GM19397 (cell line): ENCODE measurements at regions not wholly inside any gene's neighbourhood (a gene's known extent, or its start where the extent isn't known, plus 50 kb on each side); places are given as distances from the start of the nearest gene placed in this dataset.

ENCODE experiments used
- ATAC-seq: cut with Tn5 transposase; IDR thresholded peaks from one replicate; pipeline ENCODE4 v1.9.1; 2021; ENCODE audit warnings: mild to moderate bottlenecking, moderate library complexity; ENCODE audit not compliant: unreplicated experiment

GRCh38 chr5:67361932-67362729 is 165.5 kb upstream of the CD180 start:
- ATAC-seq, result no peak

- ATAC-seq, result no peak
Observed at GRCh38 chr5:67360047-67360446, 163.4 kb upstream of the CD180 start.

DNA sequence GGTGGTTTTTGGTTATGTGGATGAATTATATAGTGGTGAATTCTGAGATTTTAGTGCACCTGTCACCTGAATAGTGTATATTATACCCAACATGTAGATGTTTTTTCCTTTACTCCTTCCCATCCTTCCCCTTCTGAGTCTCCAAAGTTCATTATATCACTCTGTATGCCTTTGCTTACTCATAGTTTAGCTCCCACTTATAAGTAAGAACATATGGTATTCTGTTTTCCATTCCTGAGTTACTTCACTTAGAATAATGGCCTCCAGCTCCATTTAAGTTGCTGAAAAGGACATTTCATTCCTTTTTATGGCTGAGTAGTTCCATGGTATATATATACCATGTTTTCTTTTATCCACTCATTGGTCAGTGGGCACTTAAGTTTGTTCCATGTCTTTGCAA is 161.6 kb upstream of the CD180 start:
- ATAC-seq, result no peak

DNA sequence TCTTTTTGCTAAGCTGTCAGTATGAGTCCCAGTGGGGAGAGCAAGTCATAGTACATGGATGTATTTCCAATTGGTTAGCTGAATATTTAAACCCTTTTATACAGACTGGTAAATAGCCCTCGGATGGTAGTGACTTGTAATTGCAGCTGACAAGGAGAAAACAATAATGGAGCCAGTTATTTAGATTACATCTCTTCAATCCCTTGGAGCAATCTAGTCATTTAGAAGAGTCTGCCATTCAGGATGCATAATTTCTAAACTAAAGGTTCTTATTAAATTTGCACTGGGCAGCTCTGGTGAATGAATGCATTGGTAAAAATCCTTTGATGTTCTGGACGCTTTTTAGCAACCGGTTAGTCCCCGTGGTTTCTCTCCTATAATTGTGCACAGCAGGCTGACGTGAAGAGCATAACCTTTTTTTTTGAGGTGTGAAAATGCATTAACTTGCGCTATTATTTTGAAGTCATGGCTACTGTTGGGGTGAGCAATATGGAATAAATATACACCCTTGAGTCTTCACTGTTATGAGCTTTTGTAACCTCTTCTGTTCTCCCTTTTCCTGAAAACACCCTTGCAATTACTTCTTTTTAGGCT is 158.6 kb upstream of the CD180 start:
- ATAC-seq, result no peak

DNA sequence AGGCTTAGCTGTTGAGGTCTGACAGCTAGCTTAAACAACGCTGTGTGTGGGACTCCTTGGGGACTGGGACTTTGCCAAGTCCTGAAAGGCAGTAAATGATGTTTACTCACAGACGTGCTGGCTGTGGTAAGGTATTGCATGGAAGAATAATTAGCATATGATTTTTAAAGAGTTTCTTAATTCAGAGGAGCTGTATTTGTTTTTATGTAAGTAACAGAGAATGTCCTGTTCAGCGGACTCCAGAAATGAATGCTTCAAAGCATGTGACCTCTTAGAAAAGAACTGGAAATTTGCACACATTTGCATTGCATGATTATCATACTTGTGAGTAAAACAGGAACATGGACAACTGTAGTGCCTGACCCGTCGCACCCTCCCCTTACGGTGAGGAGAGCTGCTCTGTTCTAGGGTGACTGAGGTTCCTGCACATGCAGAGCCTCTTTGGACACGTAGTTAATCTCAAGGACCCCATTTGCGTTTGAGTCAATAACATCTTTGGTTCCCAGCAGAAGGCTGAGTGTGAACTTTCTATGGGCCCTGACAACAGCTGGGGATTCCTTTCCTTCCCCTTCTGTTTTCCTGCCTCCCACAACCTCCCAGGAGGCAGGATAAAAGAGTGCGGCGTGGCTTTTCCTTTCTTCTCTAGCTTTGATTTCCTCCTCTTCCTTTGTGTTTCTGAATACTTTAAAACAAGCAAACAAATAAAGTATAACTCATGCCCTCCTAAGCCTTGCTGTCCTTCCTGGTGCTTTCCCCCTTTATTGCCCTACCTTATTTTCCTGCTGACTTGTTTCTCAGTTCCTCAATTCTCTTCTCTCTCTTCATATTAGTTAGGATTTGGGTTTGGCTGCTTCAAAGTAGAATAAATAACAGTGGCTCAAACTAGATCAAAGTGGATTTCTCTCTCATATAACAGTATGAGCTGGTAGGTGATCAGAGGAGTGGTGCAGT is 157.2 kb upstream of the CD180 start:
- no peak for ATAC-seq

DNA sequence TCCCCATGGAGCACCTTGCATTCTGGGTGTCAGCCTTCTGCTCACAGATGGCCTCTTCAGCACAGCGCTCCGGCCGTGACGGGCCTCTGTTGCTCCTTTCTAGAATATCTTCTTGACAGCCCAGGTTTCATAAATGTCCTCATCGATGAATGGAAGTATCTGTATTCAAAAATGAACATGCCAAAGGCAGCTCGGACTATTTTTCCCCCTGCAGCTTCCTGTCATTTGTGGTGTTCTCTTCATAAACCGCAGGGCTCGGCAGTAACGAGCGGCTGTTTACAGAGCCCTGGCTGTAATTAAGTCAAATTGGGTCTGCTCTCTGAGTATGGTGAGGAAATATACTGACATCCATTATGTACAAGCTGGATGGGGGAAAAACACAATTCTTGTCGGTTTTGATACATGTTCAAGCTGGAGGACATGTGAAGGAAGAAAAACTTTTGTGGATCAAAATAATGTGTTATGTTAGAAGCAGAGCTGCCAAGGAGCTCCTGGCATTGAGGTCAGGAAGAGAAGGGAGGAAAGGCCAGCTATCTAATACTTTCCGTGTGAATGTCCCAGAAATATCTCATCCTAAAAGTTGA is 154.1 kb upstream of the CD180 start:
- no peak for ATAC-seq

GRCh38 chr5:67350185-67350584 is 153.6 kb upstream of the CD180 start:
- no peak for ATAC-seq

DNA sequence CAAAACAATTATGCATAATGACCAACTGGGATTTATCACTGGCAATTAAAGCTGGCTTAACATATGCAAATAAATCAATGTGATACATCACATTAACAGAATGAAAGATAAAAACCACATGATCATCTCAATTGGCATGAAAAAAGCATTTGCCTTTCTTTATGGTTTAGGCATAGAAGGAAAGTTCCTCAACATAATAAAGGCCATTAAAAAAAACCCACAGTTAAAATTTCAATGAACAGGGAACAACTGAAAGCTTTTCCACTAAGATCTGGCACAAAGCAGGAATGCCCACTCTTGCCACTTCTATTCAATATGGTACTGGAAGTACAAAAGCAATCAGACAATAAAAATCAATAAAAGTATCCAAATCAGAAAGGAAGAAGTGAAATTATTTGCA is 151.2 kb upstream of the CD180 start:
- no peak for ATAC-seq

GRCh38 chr5:67346611-67347010 is 150.0 kb upstream of the CD180 start:
- no peak for ATAC-seq

GRCh38 chr5:67344870-67345269 is 148.3 kb upstream of the CD180 start:
- no peak for ATAC-seq

DNA sequence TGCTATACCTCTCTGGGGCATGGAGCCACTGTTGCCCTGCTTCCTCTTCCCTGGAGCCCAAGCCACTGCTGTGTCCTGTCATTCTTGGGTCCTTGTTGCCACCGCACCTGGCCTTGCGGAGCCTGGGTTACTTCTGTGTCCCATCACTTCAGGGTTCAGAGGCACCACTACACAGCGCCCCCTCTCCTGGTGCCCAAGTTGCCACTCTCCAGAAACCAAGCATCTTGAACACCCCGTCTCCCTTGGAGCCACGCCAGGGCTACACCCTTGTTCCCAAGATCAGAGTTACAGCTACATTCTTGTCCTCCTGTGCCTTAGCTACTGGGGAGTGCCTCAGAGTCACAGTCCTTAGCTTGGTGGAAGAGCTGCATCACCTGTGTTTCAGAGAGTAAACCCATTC is 147.2 kb upstream of the CD180 start:
- no peak for ATAC-seq

DNA sequence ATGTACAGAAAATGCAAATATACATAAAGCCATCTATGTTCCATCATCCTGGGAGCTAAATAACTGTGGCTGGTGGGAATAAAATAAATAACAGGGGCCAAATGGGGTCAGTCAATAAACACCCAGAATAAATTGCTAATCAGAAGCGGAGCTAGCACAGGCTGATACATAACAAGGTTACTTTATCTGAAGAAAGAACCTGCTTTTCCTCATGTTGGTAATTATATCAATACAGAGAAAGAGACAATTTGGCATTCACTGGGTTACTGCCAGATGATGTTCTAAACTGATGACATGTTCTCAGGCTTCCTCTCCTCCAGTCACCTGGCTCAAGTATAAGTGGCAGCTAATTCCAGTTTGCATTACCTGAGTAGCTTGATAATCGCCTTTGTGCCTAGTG is 144.9 kb upstream of the CD180 start:
- no peak for ATAC-seq

GRCh38 chr5:67339219-67339767 is 142.7 kb upstream of the CD180 start:
- ATAC-seq, result no peak

- no peak for ATAC-seq
Observed at GRCh38 chr5:67338421-67338820, 141.8 kb upstream of the CD180 start.

- no peak for ATAC-seq
Observed at GRCh38 chr5:67337751-67338150, 141.2 kb upstream of the CD180 start.

DNA sequence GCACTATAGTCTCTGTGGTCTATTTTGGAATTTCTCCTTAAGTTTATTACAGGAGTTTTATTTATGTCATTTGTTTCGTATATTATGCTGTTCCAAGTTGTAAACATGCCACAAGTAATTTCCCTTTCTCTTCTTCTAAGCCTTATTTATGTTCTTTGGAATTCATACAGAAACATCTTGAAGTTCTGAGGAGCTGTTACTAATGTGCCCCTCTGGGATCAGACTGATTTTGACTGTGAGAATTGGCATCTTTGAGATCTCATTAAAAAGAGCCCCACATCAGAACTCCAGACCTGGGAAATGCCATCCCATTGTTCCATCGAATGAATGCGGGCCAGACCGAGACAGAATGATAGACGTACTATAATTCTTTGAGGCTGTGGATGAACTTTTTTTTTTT is 138.8 kb upstream of the CD180 start:
- no peak for ATAC-seq

GRCh38 chr5:67334373-67334772 is 137.8 kb upstream of the CD180 start:
- ATAC-seq, result no peak

GRCh38 chr5:67333171-67333570 is 136.6 kb upstream of the CD180 start:
- ATAC-seq, result no peak

DNA sequence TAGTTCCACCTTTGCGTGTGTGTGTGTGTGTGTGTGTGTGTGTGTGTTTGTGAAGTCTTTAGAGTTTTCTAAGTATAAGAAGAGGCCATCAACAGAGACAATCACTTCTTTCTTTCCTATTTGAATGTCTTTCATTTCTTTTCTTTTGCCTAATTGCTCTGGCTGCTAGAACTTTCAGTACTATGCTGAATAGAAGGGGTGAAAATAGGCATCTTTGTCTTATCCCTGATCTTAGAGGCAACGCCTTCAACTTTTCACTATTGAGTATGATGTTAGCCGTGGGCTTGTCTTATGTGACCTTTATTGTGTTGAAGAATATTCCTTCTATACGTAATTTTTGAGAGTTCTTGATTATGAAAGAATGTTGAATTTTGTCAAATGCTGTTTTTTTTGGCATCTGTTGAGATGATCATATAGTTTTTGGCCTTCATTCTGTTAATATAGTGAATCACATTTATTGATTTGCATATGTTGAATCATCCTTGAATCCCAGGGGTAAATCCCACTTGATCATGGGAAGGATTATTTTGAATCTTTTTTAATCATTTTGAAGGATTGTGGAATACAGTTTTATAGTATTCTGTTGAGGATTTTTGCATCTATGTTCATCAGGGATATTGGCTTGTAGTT is 134.8 kb upstream of the CD180 start:
- no peak for ATAC-seq

GRCh38 chr5:67319935-67320725 is 123.5 kb upstream of the CD180 start:
- ATAC-seq, result no peak
